Trophoblast cell (in vitro differentiated cells and primary cell): ENCODE measurements at regions not wholly inside any gene's neighbourhood (a gene's known extent, or its start where the extent isn't known, plus 50 kb on each side); places are given as distances from the start of the nearest gene placed in this dataset.

Experiments
- DNase-seq, 2 donors: peaks; one replicate each; pipeline ENCODE4 v3.0.0-alpha.2; 2016
- H2AFZ ChIP-seq: 2 replicates; pipeline ENCODE4 v1.6.1; 2013; ENCODE audit warnings: low read length, moderate library complexity, mild to moderate bottlenecking; ENCODE audit not compliant: insufficient read depth, poor library complexity
- H2AK5ac ChIP-seq: 2 replicates; pipeline ENCODE4 v1.6.1; 2013; ENCODE audit warnings: mild to moderate bottlenecking, low read length
- H2BK120ac ChIP-seq: 2 replicates; pipeline ENCODE4 v1.6.1; 2013; ENCODE audit warnings: low read length, mild to moderate bottlenecking, moderate library complexity; ENCODE audit not compliant: insufficient read depth, poor library complexity
- H2BK12ac ChIP-seq: 2 replicates; pipeline ENCODE4 v1.6.1; 2013; ENCODE audit warnings: mild to moderate bottlenecking, low read length, moderate library complexity
- H2BK5ac ChIP-seq: 2 replicates; pipeline ENCODE4 v1.6.1; 2013; ENCODE audit warnings: low read length, low read depth, moderate library complexity, mild to moderate bottlenecking; ENCODE audit not compliant: poor library complexity
- H3K14ac ChIP-seq: 2 replicates; pipeline ENCODE4 v1.6.1; 2013; ENCODE audit warnings: mild to moderate bottlenecking, low read length
- H3K18ac ChIP-seq: 2 replicates; pipeline ENCODE4 v1.6.1; 2013; ENCODE audit warnings: mild to moderate bottlenecking, low read length
- H3K23ac ChIP-seq: 2 replicates; pipeline ENCODE4 v1.6.1; 2013; ENCODE audit warnings: low read length
- H3K27ac ChIP-seq: 2 replicates; pipeline ENCODE4 v1.5.1; 2013; ENCODE audit warnings: low read depth, mild to moderate bottlenecking, inconsistent platforms, low read length, moderate library complexity
- H3K27me3 ChIP-seq: 2 replicates; pipeline ENCODE4 v1.6.1; 2013; ENCODE audit warnings: inconsistent platforms, mild to moderate bottlenecking, low read length, moderate library complexity; ENCODE audit not compliant: insufficient read depth
- H3K36me3 ChIP-seq, 2 experiments: 1 replicate in 1 of 2; 2 replicates in 1 of 2; pipeline ENCODE4 v1.6.1; 2013; ENCODE audit warnings: low read length in 2 of 2, mild to moderate bottlenecking in 2 of 2, moderate library complexity in 1 of 2; ENCODE audit not compliant: insufficient read depth in 2 of 2, control insufficient read depth in 1 of 2
- H3K4ac ChIP-seq: 2 replicates; pipeline ENCODE4 v1.6.1; 2013; ENCODE audit warnings: low read depth, mild to moderate bottlenecking, low read length, moderate library complexity
- H3K4me1 ChIP-seq, 2 experiments: 1 replicate in 1 of 2; 2 replicates in 1 of 2; pipeline ENCODE4 v1.6.1; 2013; ENCODE audit warnings: low read length in 2 of 2, mild to moderate bottlenecking in 2 of 2, moderate library complexity in 1 of 2; ENCODE audit not compliant: insufficient read depth in 2 of 2, control insufficient read depth in 1 of 2
- H3K4me2 ChIP-seq: 2 replicates; pipeline ENCODE4 v1.6.1; 2013; ENCODE audit warnings: inconsistent platforms, mild to moderate bottlenecking, low read length, moderate library complexity
- H3K4me3 ChIP-seq: 2 replicates; pipeline ENCODE4 v1.5.1; 2013; ENCODE audit warnings: mild to moderate bottlenecking, low read depth, low read length, inconsistent platforms
- H3K79me1 ChIP-seq: one replicate; pipeline ENCODE4 v1.6.1; 2013; ENCODE audit warnings: low read length
- H3K79me2 ChIP-seq: 2 replicates; pipeline ENCODE4 v1.6.1; 2013; ENCODE audit warnings: low read length, mild to moderate bottlenecking; ENCODE audit not compliant: control insufficient read depth, insufficient read depth, poor library complexity
- H3K9ac ChIP-seq: 2 replicates; pipeline ENCODE4 v1.6.1; 2013; ENCODE audit warnings: mild to moderate bottlenecking, low read length
- H3K9me3 ChIP-seq: 2 replicates; pipeline ENCODE4 v1.6.1; 2013; ENCODE audit warnings: low read depth, mild to moderate bottlenecking, control low read depth, inconsistent platforms, low read length; ENCODE audit not compliant: insufficient read depth
- H4K12ac ChIP-seq: 2 replicates; pipeline ENCODE4 v1.6.1; 2013; ENCODE audit warnings: low read depth, mild to moderate bottlenecking, low read length, moderate library complexity
- H4K8ac ChIP-seq: 2 replicates; pipeline ENCODE4 v1.6.1; 2013; ENCODE audit warnings: low read depth, mild to moderate bottlenecking, low read length, moderate library complexity
- H4K91ac ChIP-seq: one replicate; pipeline ENCODE4 v1.6.1; 2013; ENCODE audit warnings: low read depth, mild to moderate bottlenecking, low read length, moderate library complexity
- WGBS: extraction: QIAGEN DNeasy Blood & Tissue Kit; methylation state at CpG from one replicate; pipeline ENCODE4 v1.1.7; 2013; ENCODE audit warnings: missing lambda C conversion rate; ENCODE audit not compliant: insufficient read length, insufficient coverage; ENCODE audit errors: extremely low coverage; 5-methylcytosine and 5-hydroxymethylcytosine counted together

GRCh38 chr9:118362123-118362522, 657.9 kb downstream of the TLR4 start:
- Histone ChIP-seq H3K79me1 (no peaks in the 10 kb centered on the region), H3K18ac (no peak overlapping the region), H4K91ac (no peak overlapping the region), H4K12ac (no peak overlapping the region), H3K14ac (no peak overlapping the region), H3K9ac (no peak overlapping the region), H2BK12ac (no peak overlapping the region), H3K4me2 (no peak overlapping the region), H4K8ac (no peak overlapping the region), H3K23ac (no peak overlapping the region), H3K4me3 (no peak overlapping the region), H3K79me2 (no peaks in the 10 kb centered on the region), H3K27me3 (no peaks in the 10 kb centered on the region), H3K36me3 (no peaks in the 10 kb centered on the region), H3K4me1 (no peaks in the 10 kb centered on the region), H2BK5ac (no peak overlapping the region), H3K27ac (no peak overlapping the region), H2AK5ac (no peak overlapping the region), H2BK120ac (no peak overlapping the region), H3K4ac (no peak overlapping the region), H3K9me3 (peaks cover 6% of the 10 kb centered on the region), H2AFZ (no peak overlapping the region)
- WGBS = no CpG with 5 or more reads among the region's 1 CpG
- no peak for DNase-seq

- H2BK12ac ChIP-seq = no peak overlapping the region
- no peak overlapping the region for H4K8ac ChIP-seq
- peaks cover 6% of the 10 kb centered on the region for H3K9me3 ChIP-seq
- no peak overlapping the region for H4K91ac ChIP-seq
- no peak overlapping the region for H3K18ac ChIP-seq
- WGBS = no CpG with 5 or more reads among the region's 3 CpGs
- no peak for DNase-seq
- no peak overlapping the region for H2AFZ ChIP-seq
- H3K14ac ChIP-seq = no peak overlapping the region
- H3K4me3 ChIP-seq = no peak overlapping the region
- H2BK120ac ChIP-seq = no peak overlapping the region
- H3K27ac ChIP-seq = no peak overlapping the region
- H3K4me2 ChIP-seq = no peak overlapping the region
- H3K27me3 ChIP-seq = no peaks in the 10 kb centered on the region
- no peak overlapping the region for H2AK5ac ChIP-seq
- H3K36me3 ChIP-seq = no peaks in the 10 kb centered on the region
- no peak overlapping the region for H4K12ac ChIP-seq
- no peaks in the 10 kb centered on the region for H3K4me1 ChIP-seq
- no peak overlapping the region for H3K23ac ChIP-seq
- no peak overlapping the region for H3K9ac ChIP-seq
- H3K79me1 ChIP-seq = no peaks in the 10 kb centered on the region
- H2BK5ac ChIP-seq = no peak overlapping the region
- no peaks in the 10 kb centered on the region for H3K79me2 ChIP-seq
- no peak overlapping the region for H3K4ac ChIP-seq
These were observed 658.4 kb downstream of the TLR4 start for GRCh38 chr9:118362596-118362995.

- DNase-seq = no peak
- H3K14ac ChIP-seq = no peak overlapping the region
- no peak overlapping the region for H2BK120ac ChIP-seq
- no peak overlapping the region for H2AFZ ChIP-seq
- no CpG with 5 or more reads among the region's 7 CpGs for WGBS
- H3K9me3 ChIP-seq = peaks cover 6% of the 10 kb centered on the region
- no peaks in the 10 kb centered on the region for H3K79me1 ChIP-seq
- no peak overlapping the region for H3K4ac ChIP-seq
- no peak overlapping the region for H2BK12ac ChIP-seq
- H3K4me3 ChIP-seq = no peak overlapping the region
- H4K8ac ChIP-seq = no peak overlapping the region
- H4K91ac ChIP-seq = no peak overlapping the region
- H2BK5ac ChIP-seq = no peak overlapping the region
- H3K23ac ChIP-seq = no peak overlapping the region
- H3K27me3 ChIP-seq = no peaks in the 10 kb centered on the region
- H2AK5ac ChIP-seq = no peak overlapping the region
- no peak overlapping the region for H3K27ac ChIP-seq
- H3K4me1 ChIP-seq = no peaks in the 10 kb centered on the region
- H3K79me2 ChIP-seq = no peaks in the 10 kb centered on the region
- H3K4me2 ChIP-seq = no peak overlapping the region
- H3K36me3 ChIP-seq = no peaks in the 10 kb centered on the region
- no peak overlapping the region for H3K9ac ChIP-seq
- no peak overlapping the region for H3K18ac ChIP-seq
- no peak overlapping the region for H4K12ac ChIP-seq
These were observed 660.3 kb downstream of the TLR4 start for GRCh38 chr9:118364266-118365106.

- H4K12ac ChIP-seq = peak overlapping the region; percentile 62
- H2BK120ac ChIP-seq = no peak overlapping the region
These were observed 662.0 kb downstream of the TLR4 start for GRCh38 chr9:118366228-118366627.

More at GRCh38 chr9:118366228-118366627, 662.0 kb downstream of the TLR4 start:
- H4K8ac ChIP-seq = no peak overlapping the region
- no peak overlapping the region for H2AFZ ChIP-seq
- no peak overlapping the region for H3K4me2 ChIP-seq
- H4K91ac ChIP-seq = no peak overlapping the region
- no peak overlapping the region for H3K9ac ChIP-seq
- H3K18ac ChIP-seq = no peak overlapping the region
- H3K9me3 ChIP-seq = peaks cover 6% of the 10 kb centered on the region
- no peaks in the 10 kb centered on the region for H3K4me1 ChIP-seq
- DNase-seq = no peak
- no peak overlapping the region for H3K4me3 ChIP-seq
- no peak overlapping the region for H3K14ac ChIP-seq
- H2AK5ac ChIP-seq = no peak overlapping the region
- no peak overlapping the region for H2BK12ac ChIP-seq
- no peak overlapping the region for H3K4ac ChIP-seq
- H3K27me3 ChIP-seq = no peaks in the 10 kb centered on the region
- no peak overlapping the region for H3K23ac ChIP-seq
- no peaks in the 10 kb centered on the region for H3K79me1 ChIP-seq
- H3K27ac ChIP-seq = no peak overlapping the region
- no peaks in the 10 kb centered on the region for H3K36me3 ChIP-seq
- WGBS = no CpG with 5 or more reads among the region's 2 CpGs
- H2BK5ac ChIP-seq = no peak overlapping the region
- H3K79me2 ChIP-seq = no peaks in the 10 kb centered on the region
